ENCODE measurements at regions not wholly inside any gene's neighbourhood (a gene's known extent, or its start where the extent isn't known, plus 50 kb on each side); places are given as distances from the start of the nearest gene placed in this dataset.

DNA sequence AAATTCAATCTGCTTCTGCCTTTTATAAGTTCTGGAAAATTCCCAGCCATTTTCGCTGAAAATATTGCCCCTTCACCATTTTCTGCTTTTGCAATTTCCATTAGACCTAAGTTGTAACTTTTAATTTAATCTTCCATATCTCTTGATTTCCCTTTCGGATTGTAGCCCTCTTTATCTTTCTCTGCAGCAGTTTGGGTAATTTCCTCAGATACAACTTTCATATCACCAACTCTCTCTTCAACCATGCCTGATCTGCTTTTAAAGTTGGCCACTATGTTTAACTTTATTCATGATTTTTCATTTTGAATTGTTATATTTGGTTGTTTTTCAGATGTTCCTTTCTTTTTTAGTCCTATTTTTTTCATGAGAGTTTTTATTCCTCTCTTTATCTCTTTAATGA, 157.0 kb upstream of the VLDLR start:
- no peaks in the 10 kb centered on the region for H3K4me1 ChIP-seq (replicated peaks)
- no peaks in the 10 kb centered on the region for H3K36me3 ChIP-seq
- no peaks in the 10 kb centered on the region for H3K9me3 ChIP-seq (replicated peaks)
- H3K27me3 ChIP-seq (replicated peaks): no peaks in the 10 kb centered on the region
- no peak overlapping the region for H3K4me3 ChIP-seq
- DNase-seq (ENCODE audit: low read depth in 1 of 2, low spot score in 2 of 2): no peak
- H3K27ac ChIP-seq: no peak overlapping the region

DNA sequence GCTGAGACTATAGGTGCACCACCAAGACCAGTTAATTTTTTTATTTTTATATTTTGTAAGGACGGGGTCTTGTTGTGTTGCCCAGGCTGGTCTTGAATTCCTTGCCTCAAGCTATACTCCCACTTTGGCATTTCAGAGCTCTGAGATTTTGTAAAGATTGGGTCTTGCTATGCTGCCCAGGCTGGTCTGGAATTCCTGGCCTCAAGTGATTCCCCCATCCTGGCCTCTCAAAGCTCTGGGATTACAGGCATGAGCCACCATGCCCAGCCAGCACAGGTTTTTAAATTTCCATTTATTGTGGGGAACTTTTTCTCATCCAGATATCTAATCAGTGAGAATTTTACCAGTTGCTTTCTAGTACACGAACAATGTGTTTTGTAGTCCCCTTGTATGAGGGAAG, 156.1 kb upstream of the VLDLR start:
- Histone ChIP-seq H3K9me3 (replicated peaks) (no peaks in the 10 kb centered on the region), H3K4me3 (no peak overlapping the region), H3K36me3 (no peaks in the 10 kb centered on the region)

DNA sequence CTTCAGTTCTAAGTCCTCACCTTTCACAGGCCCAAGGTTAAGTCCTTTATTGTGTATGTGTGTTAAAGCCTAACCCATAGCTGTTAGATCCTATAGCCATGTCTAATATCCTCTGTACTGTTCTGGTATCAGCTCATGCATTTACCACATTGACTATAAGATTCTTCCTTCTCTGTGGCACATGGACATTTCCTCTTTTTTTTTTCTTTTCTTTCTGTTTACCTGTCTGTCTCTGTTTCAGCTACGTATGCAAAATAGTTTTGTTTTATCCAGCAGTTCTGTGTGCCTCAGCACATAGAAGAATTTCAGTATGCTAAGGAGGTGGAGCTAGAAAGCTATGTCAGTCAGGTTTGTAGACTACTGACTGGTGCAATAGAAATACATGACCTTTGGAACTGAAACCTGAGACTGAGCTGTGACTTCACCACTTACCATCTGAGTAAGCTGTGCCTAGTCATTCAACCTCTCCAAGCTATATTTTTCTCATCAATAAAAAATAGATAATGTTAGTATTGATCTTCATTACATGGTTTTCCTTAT, 155.6 kb upstream of the VLDLR start:
- no peak for DNase-seq (ENCODE audit: low read depth in 1 of 2, low spot score in 2 of 2)
- Histone ChIP-seq H3K4me1 (replicated peaks) (no peaks in the 10 kb centered on the region), H3K27me3 (replicated peaks) (no peaks in the 10 kb centered on the region), H3K9me3 (replicated peaks) (no peaks in the 10 kb centered on the region), H3K4me3 (no peak overlapping the region), H3K27ac (no peak overlapping the region), H3K36me3 (no peaks in the 10 kb centered on the region)

More for the DNA sequence above, 156.1 kb upstream of the VLDLR start:
- H3K4me1 ChIP-seq (replicated peaks): no peaks in the 10 kb centered on the region
- H3K27me3 ChIP-seq (replicated peaks): no peaks in the 10 kb centered on the region
- no peak overlapping the region for H3K27ac ChIP-seq
- DNase-seq (ENCODE audit: low read depth in 1 of 2, low spot score in 2 of 2): no peak

DNA sequence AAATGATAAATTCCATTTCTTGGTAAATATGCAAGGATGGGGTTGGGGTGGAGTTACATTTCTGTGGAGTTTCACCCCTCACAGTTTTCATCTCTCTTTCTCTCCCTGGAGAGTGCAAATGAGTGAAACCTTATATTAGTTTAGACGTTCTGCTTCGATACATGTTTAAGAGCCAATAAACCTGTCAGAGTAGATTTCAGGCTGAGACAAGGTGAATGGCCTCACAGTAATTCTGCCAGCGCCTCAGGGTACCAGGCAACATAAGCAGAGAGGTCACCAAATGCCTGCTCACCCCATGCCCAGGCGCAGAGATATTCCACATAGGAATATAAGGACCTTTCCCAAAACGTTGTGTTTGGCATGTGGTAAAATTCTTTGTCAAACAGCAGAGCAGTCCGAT, 154.9 kb upstream of the VLDLR start:
- Histone ChIP-seq H3K4me1 (replicated peaks) (no peaks in the 10 kb centered on the region), H3K9me3 (replicated peaks) (no peaks in the 10 kb centered on the region), H3K4me3 (no peak overlapping the region), H3K27ac (no peak overlapping the region), H3K27me3 (replicated peaks) (no peaks in the 10 kb centered on the region), H3K36me3 (no peaks in the 10 kb centered on the region)
- no peak for DNase-seq (ENCODE audit: low read depth in 1 of 2, low spot score in 2 of 2)

DNA sequence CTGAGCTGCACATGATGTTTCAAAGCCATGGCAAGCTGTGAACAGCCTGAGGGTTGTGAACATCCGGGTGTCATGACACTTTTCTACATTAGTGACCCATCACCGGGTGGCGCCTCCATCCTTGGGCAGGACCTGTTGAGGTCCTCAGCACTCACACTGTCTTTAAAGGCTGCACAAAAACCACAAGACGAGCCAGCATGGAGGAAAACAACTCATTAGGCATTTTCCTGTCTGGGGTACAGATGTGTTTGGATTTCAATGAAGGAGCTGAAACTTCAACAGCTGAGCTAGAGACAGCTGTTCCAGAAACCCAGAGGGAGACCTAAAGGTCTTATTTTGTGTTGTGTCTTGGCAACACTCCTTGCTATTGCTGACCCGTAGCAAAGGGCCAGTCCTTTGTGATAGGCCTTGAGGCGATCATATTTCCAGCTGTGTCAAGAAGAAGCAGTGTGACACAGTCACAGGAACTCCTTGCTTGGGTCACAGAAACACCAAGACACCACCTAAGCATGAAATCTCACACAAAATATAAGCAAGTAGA, 151.8 kb upstream of the VLDLR start:
- Histone ChIP-seq H3K27me3 (replicated peaks) (no peaks in the 10 kb centered on the region), H3K4me1 (replicated peaks) (no peaks in the 10 kb centered on the region), H3K36me3 (no peaks in the 10 kb centered on the region), H3K27ac (no peak overlapping the region), H3K9me3 (replicated peaks) (no peaks in the 10 kb centered on the region), H3K4me3 (no peak overlapping the region)
- DNase-seq (ENCODE audit: low read depth in 1 of 2, low spot score in 2 of 2): peak; percentile 17 to 46

DNA sequence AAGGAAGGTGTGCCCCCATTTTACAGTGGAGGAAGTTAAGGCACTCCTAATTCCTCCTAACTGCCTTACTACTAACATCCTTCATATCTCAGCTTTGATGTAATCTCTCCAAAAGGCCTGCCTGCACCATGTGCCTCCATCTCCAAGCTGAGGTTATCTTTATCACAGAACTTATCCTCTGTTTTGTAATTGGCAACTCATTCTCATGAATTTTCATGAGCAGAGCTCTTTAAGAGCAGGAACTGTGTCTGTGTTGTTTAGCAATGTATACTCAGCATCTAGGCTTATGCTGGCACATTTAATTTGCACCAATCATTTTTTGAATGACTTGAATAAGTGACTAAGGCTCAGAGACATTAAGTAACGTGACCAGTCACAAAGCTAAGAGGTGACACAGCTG, 147.9 kb upstream of the VLDLR start:
- H3K27ac ChIP-seq: no peak overlapping the region
- H3K4me1 ChIP-seq (replicated peaks): peaks cover 16% of the 10 kb centered on the region
- DNase-seq (ENCODE audit: low read depth in 1 of 2, low spot score in 2 of 2): no peak
- no peaks in the 10 kb centered on the region for H3K36me3 ChIP-seq
- H3K9me3 ChIP-seq (replicated peaks): no peaks in the 10 kb centered on the region
- H3K4me3 ChIP-seq: no peak overlapping the region
- no peaks in the 10 kb centered on the region for H3K27me3 ChIP-seq (replicated peaks)

DNA sequence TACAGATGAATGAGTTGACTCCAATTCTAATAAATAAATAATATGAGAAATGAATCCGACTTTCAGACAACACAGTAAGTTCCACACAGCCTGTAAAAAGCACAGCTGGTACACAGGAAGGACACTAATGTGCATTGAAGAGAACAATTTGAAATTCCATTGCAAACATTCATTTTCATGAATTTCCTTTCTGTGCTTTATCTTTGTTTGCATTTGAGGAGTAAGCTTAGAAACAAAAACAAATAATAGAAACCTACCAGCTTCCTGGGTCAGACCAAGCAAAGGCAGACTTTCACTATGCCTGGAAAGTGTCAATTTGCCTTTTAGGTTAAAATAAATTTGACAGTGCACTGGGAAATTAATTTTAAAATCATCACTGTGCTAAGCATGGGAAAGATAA, 143.8 kb upstream of the VLDLR start:
- H3K4me1 ChIP-seq (replicated peaks): peaks cover 21% of the 10 kb centered on the region
- DNase-seq (ENCODE audit: low read depth in 1 of 2, low spot score in 2 of 2): peak in 1 of 2 experiments; percentile 46
- H3K9me3 ChIP-seq (replicated peaks): no peaks in the 10 kb centered on the region
- H3K36me3 ChIP-seq: no peaks in the 10 kb centered on the region
- peak overlapping the region; percentile 42 for H3K27ac ChIP-seq
- H3K27me3 ChIP-seq (replicated peaks): no peaks in the 10 kb centered on the region
- H3K4me3 ChIP-seq: no peak overlapping the region

DNA sequence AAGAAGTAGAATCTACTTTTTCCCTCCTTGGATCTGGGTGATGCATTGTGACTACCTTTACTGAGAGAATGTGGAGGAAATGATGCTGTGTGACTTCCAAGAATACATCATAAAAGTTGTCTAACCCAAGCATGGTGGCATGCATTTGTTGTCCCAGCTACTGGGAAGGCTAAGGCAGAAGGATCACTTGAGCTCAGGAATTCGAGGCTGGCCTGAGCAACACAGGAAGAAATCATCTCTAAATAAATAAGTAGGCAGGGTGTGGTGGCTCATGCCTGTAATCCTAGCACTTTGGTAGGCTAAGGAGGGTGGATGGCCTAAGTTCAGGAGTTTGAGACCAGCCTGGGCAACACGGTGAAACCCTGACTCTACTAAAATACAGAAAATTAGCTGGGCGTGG, 143.2 kb upstream of the VLDLR start:
- Histone ChIP-seq H3K4me1 (replicated peaks) (peaks cover 21% of the 10 kb centered on the region), H3K9me3 (replicated peaks) (no peaks in the 10 kb centered on the region), H3K36me3 (no peaks in the 10 kb centered on the region), H3K27ac (peak overlapping the region; percentile 42), H3K27me3 (replicated peaks) (no peaks in the 10 kb centered on the region), H3K4me3 (no peak overlapping the region)
- peak; percentile 14 to 40 for DNase-seq (ENCODE audit: low read depth in 1 of 2, low spot score in 2 of 2)

DNA sequence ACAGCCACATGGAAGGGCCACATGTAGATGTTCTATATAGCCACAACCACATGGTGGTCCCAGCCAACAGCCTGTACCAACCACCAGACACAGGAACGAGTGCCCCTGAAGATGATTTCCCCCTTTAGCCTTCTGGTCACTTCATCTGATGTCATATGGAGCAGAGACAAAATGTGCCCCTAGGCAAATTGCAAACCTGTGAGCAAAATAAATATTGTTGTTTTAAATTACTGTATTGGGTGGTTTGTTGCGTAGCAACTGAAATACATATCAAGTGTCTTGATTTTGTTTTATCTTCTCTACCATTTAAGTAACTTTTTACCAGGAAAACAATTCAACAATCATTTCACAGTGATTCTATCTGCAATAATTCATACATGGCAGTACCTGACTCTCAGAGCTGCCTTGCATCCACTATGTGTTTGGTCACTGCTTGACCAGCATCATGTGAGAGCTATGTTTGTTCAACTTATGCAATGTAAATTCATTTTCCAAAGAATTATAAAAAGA, 142.5 kb upstream of the VLDLR start:
- Histone ChIP-seq H3K27me3 (replicated peaks) (no peaks in the 10 kb centered on the region), H3K4me1 (replicated peaks) (peaks cover 21% of the 10 kb centered on the region), H3K27ac (peak overlapping the region; percentile 42; the same call in 1 of the 2 replicates), H3K9me3 (replicated peaks) (no peaks in the 10 kb centered on the region), H3K4me3 (no peak overlapping the region), H3K36me3 (no peaks in the 10 kb centered on the region)
- no peak for DNase-seq (ENCODE audit: low read depth in 1 of 2, low spot score in 2 of 2)

DNA sequence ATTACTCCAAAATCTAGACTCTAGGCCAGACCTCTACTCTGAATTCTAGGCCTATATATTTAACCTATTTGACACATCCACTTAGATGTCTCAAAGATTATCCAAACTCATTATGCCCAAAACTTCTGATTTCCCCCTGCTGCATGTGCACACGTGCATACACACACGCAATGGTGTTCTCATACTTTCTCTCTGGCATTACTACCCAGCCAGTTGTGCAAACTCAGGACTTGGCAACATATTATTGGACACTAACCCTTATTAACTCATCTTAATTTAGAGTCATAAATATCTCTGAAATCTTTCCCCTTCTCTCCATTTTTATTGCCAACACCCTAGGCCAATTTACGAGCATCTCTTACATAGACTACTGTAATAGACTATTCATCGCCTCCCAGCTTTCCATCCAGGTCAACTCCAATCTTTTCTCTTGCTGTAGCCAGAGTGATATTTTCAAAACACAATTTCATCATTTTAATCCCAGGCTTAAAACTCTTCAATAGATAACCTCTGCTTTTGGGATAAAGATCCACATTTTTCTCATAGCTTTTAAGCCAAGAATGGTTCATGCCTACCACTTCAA, 141.2 kb upstream of the VLDLR start:
- H3K36me3 ChIP-seq: no peaks in the 10 kb centered on the region
- H3K4me3 ChIP-seq: no peak overlapping the region
- no peaks in the 10 kb centered on the region for H3K9me3 ChIP-seq (replicated peaks)
- H3K27ac ChIP-seq: no peak overlapping the region
- H3K4me1 ChIP-seq (replicated peaks): peaks cover 21% of the 10 kb centered on the region
- no peaks in the 10 kb centered on the region for H3K27me3 ChIP-seq (replicated peaks)
- DNase-seq (ENCODE audit: low read depth in 1 of 2, low spot score in 2 of 2): no peak

DNA sequence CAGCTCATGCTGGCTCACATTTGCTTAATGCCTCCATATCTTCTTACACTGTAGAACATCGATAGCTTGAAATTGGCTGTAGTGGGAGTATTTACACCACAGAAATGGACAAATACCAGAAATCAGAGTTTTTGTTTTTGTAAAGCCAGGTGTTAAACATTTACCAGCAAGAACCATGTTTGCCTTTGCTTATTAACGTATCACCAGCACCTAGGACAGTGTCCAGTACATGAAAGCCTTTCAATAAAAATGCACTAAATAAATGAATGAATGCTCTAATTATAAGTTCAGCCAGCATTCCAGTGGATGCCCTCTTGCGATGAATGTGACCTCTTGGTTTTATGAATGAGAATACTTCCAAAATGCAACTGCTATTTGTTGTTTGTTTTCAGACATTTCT, 140.4 kb upstream of the VLDLR start:
- Histone ChIP-seq H3K4me3 (no peak overlapping the region), H3K4me1 (replicated peaks) (peaks cover 21% of the 10 kb centered on the region), H3K27ac (no peak overlapping the region), H3K36me3 (no peaks in the 10 kb centered on the region), H3K27me3 (replicated peaks) (no peaks in the 10 kb centered on the region), H3K9me3 (replicated peaks) (no peaks in the 10 kb centered on the region)
- DNase-seq (ENCODE audit: low read depth in 1 of 2, low spot score in 2 of 2): no peak

DNA sequence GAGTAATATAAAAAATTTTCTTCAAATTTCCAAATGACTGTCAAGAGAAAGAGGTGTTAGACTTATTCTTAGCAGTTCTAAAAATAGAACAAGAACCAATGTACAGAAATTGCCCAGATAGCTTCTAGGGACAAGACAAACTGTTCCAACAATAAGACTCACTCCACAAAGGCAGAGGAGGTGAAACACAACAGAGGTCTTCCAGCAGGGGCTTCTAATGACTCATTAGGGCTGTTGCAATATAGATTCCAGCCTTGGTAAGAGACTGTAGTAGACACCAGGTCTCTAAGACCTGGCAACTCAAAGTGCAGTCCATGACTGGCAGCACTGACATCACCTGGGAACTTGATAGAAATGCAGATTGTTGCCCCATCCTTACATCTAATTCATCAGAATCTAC, 134.6 kb upstream of the VLDLR start:
- no peak overlapping the region for H3K27ac ChIP-seq
- no peak for DNase-seq (ENCODE audit: low read depth in 1 of 2, low spot score in 2 of 2)
- no peaks in the 10 kb centered on the region for H3K36me3 ChIP-seq
- no peaks in the 10 kb centered on the region for H3K9me3 ChIP-seq (replicated peaks)
- H3K4me1 ChIP-seq (replicated peaks): no peaks in the 10 kb centered on the region
- H3K4me3 ChIP-seq: no peak overlapping the region
- no peaks in the 10 kb centered on the region for H3K27me3 ChIP-seq (replicated peaks)

DNA sequence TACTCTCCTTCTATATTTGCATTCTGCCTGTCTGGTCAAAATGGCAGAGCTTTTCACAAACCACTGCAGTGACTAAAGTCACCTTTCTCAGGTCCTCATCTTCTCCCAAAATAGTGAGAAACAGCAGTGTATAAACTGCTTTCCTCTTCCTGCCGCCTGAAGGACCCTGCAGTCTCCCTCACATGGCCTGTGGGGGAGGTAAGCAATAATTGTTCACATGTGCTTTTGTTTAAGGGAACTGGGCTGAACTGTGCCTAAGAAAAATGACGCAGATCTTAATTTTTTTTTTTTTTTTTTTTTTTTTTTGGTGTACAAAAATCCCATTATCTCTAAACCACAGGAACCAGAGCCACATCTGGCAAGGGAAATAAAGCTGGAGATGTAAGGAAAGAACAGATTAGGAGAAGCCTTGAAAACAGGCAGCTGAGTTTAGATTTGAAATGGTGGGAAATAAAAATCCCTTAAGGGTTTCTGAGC, 131.7 kb upstream of the VLDLR start:
- no peaks in the 10 kb centered on the region for H3K36me3 ChIP-seq
- no peaks in the 10 kb centered on the region for H3K27me3 ChIP-seq (replicated peaks)
- H3K4me3 ChIP-seq: no peak overlapping the region
- H3K9me3 ChIP-seq (replicated peaks): no peaks in the 10 kb centered on the region
- no peak overlapping the region for H3K27ac ChIP-seq
- DNase-seq (ENCODE audit: low read depth in 1 of 2, low spot score in 2 of 2): peak in 1 of 2 experiments; percentile 21
- H3K4me1 ChIP-seq (replicated peaks): peaks cover 6% of the 10 kb centered on the region

DNA sequence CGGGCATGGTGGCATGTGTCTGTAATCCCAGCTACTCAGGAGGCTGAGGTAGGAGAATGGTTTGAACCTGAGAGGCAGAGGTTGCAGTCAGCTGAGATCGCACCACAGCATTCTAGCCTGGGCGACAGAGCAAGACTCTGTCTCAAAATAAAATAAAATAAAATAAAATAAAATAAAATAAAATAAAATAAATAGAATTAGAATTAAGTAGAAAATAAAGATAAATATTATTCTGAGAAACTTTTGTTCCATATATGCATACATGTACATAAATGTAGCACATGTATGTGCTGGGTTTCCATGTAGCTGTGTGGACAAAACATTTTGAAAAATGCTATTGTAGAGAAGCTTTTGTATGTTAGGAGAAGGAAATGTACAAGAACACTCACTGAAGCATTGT, 129.4 kb upstream of the VLDLR start:
- Histone ChIP-seq H3K27me3 (replicated peaks) (no peaks in the 10 kb centered on the region), H3K36me3 (no peaks in the 10 kb centered on the region), H3K4me1 (replicated peaks) (peaks cover 8% of the 10 kb centered on the region), H3K9me3 (replicated peaks) (no peaks in the 10 kb centered on the region), H3K4me3 (no peak overlapping the region), H3K27ac (no peak overlapping the region)
- DNase-seq (ENCODE audit: low read depth in 1 of 2, low spot score in 2 of 2): no peak
